HCT116 (cell line): ENCODE measurements at regions not wholly inside any gene's neighbourhood (a gene's known extent, or its start where the extent isn't known, plus 50 kb on each side); places are given as distances from the start of the nearest gene placed in this dataset.

ENCODE experiments used
- ATAC-seq: fragments of 200-7000 bp; cut with Tn5 transposase; 2 replicates; pipeline ENCODE4 v1.9.1; 2020; ENCODE audit warnings: mild to moderate bottlenecking, moderate library complexity
- BruUV-seq: library from RNA; stranded (reverse); fragments of 400-500 nt; replicated peaks from 2 replicates; lab custom pipeline; 2021; lab: Mats Ljungman, UMichigan
- CTCF ChIA-PET: fragments of 300-600 bp; sonication (Branson Sonifier 250); formaldehyde crosslinking; loops from one replicate; lab custom pipeline; 2021; ENCODE audit warnings: antibody characterized with exemption; lab: Charles Lee
- POLR2A ChIA-PET: fragments of 300-600, 350-600 bp; sonication (Branson Sonifier 250); formaldehyde crosslinking; loops from one replicate; lab custom pipeline; 2021; ENCODE audit warnings: antibody characterized with exemption; lab: Charles Lee
- RAD21 ChIA-PET, 2 experiments: fragments of 300-600 bp; sonication (Branson Sonifier 250); formaldehyde crosslinking; loops; one replicate each; lab custom pipeline; 2023; ENCODE audit warnings: low total read pairs in 2 of 2; ENCODE audit not compliant: uncharacterized antibody in 2 of 2, unreplicated experiment in 2 of 2, low non-redundant PET in 1 of 2; lab: Charles Lee
- DNase-seq: peaks from one replicate; pipeline ENCODE4 v3.0.0-alpha.2; 2010; ENCODE audit warnings: low read depth, low spot score
- H2AFZ ChIP-seq: fragments of 200-600 bp; shearing (Covaris generic), sonication (generic); 2 replicates; pipeline ENCODE4 v1.6.1; 2017; ENCODE audit warnings: low read depth, mixed run types, mixed read lengths, antibody characterized with exemption, low read length; ENCODE audit not compliant: poor library complexity, severe bottlenecking
- H3K27ac ChIP-seq: 2 replicates; pipeline ENCODE4 v1.5.1; 2012; ENCODE audit warnings: low read depth, low read length
- H3K27me3 ChIP-seq: fragments of 200-600 bp; sonication (generic); 2 replicates; pipeline ENCODE4 v1.6.1; 2016; ENCODE audit warnings: mixed run types, low read length, mixed read lengths; ENCODE audit not compliant: insufficient read depth
- H3K36me3 ChIP-seq, 2 experiments: fragments of 200-500 bp in 1 of 2; fragments of 200-600 bp in 1 of 2; sonication (Bioruptor generic) in 1 of 2; sonication (generic) in 1 of 2; 2 replicates each; pipeline versions ENCODE4 v1.5.1 to v1.6.1; 2014 to 2016; ENCODE audit warnings: low read length in 2 of 2, inconsistent platforms in 1 of 2, mixed read lengths in 1 of 2, mixed run types in 1 of 2; ENCODE audit not compliant: insufficient read depth in 2 of 2, control insufficient read depth in 1 of 2
- H3K4me1 ChIP-seq, 2 experiments: fragments of 200-600 bp in 1 of 2; sonication (generic) in 1 of 2; 2 replicates each; pipeline versions ENCODE4 v1.5.1 to v1.6.1; 2012 to 2017; ENCODE audit warnings: low read length in 2 of 2, inconsistent platforms in 1 of 2, mild to moderate bottlenecking in 1 of 2, mixed read lengths in 1 of 2, mixed run types in 1 of 2, moderate library complexity in 1 of 2; ENCODE audit not compliant: insufficient read depth in 2 of 2, control insufficient read depth in 1 of 2
- H3K4me2 ChIP-seq: fragments of 200-600 bp; sonication (generic); 2 replicates; pipeline ENCODE4 v1.6.1; 2017; ENCODE audit warnings: mixed run types, low read length, mixed read lengths
- H3K4me3 ChIP-seq, 2 experiments: fragments of 200-600 bp in 1 of 2; sonication (generic) in 1 of 2; replicated peaks in 1 of 2; 2 replicates each; pipeline ENCODE4 v1.5.1; 2011 to 2016; ENCODE audit warnings: low read length in 2 of 2, control low read depth in 1 of 2, low read depth in 1 of 2, mild to moderate bottlenecking in 1 of 2, mixed read lengths in 1 of 2, mixed run types in 1 of 2
- H3K79me2 ChIP-seq: fragments of 200-600 bp; sonication (generic); 2 replicates; pipeline ENCODE4 v1.6.1; 2017; ENCODE audit warnings: mild to moderate bottlenecking, mixed run types, low read length, moderate library complexity, mixed read lengths; ENCODE audit not compliant: insufficient read depth
- H3K9ac ChIP-seq: fragments of 200-600 bp; sonication (generic); 2 replicates; pipeline ENCODE4 v1.6.1; 2016; ENCODE audit warnings: low read length, mixed read lengths
- H3K9me2 ChIP-seq: fragments of 200-600 bp; sonication (generic), shearing (Covaris generic); 2 replicates; pipeline ENCODE4 v1.6.1; 2017; ENCODE audit warnings: mixed run types, mild to moderate bottlenecking, moderate library complexity; ENCODE audit not compliant: insufficient read depth
- H3K9me3 ChIP-seq, 2 experiments: fragments of 200-500 bp in 1 of 2; fragments of 200-600 bp in 1 of 2; sonication (Bioruptor generic) in 1 of 2; sonication (generic) in 1 of 2; 2 replicates each; pipeline ENCODE4 v1.6.1; 2014 to 2017; ENCODE audit warnings: low read length in 2 of 2, mixed read lengths in 2 of 2, inconsistent platforms in 1 of 2, low read depth in 1 of 2, mild to moderate bottlenecking in 1 of 2, mixed run types in 1 of 2, moderate library complexity in 1 of 2; ENCODE audit not compliant: control insufficient read depth in 1 of 2, insufficient read depth in 1 of 2
- H4K20me1 ChIP-seq: fragments of 200-600 bp; sonication (generic), shearing (Covaris generic); 2 replicates; pipeline ENCODE4 v1.6.1; 2017; ENCODE audit warnings: mixed run types, mild to moderate bottlenecking, moderate library complexity; ENCODE audit not compliant: insufficient read depth
- CBX3 ChIP-seq: IDR thresholded peaks from 2 replicates; pipeline ENCODE4 v1.6.1; 2012; ENCODE audit warnings: low read depth
- CEBPB ChIP-seq: IDR thresholded peaks from 2 replicates; pipeline ENCODE4 v1.6.1; 2012; ENCODE audit warnings: low read depth
- ELF1 ChIP-seq: IDR thresholded peaks from 2 replicates; pipeline ENCODE4 v1.6.1; 2012; ENCODE audit warnings: low read depth, borderline replicate concordance
- EZH2phosphoT487 ChIP-seq: fragments of 200-600 bp; IDR thresholded peaks from 2 replicates; pipeline ENCODE4 v1.6.1; 2018; ENCODE audit warnings: antibody characterized with exemption, borderline replicate concordance
- POLR2A ChIP-seq: IDR thresholded peaks from 2 replicates; pipeline ENCODE4 v1.7.0; 2011; ENCODE audit warnings: borderline replicate concordance; ENCODE audit not compliant: insufficient read depth, insufficient read length; ENCODE audit errors: extremely low read depth
- POLR2AphosphoS5 ChIP-seq: IDR thresholded peaks from 2 replicates; pipeline ENCODE4 v1.6.1; 2011; ENCODE audit warnings: mild to moderate bottlenecking, low read depth, low read length, moderate library complexity
- RAD21 ChIP-seq: IDR thresholded peaks from 2 replicates; pipeline ENCODE4 v1.6.1; 2012; ENCODE audit warnings: low read depth, mild to moderate bottlenecking
- SP1 ChIP-seq: IDR thresholded peaks from 2 replicates; pipeline ENCODE4 v1.6.1; 2012; ENCODE audit warnings: low read depth
- SRF ChIP-seq: IDR thresholded peaks from 2 replicates; pipeline ENCODE4 v1.6.1; 2012; ENCODE audit warnings: low read depth
- TCF7L2 ChIP-seq: IDR thresholded peaks from 2 replicates; pipeline ENCODE4 v1.7.0; 2011; ENCODE audit warnings: borderline replicate concordance, inconsistent platforms; ENCODE audit not compliant: insufficient read depth, insufficient read length; ENCODE audit errors: extremely low read depth
- YY1 ChIP-seq: IDR thresholded peaks from 2 replicates; pipeline ENCODE4 v1.6.1; 2011; ENCODE audit warnings: low read length, low read depth, moderate library complexity, mild to moderate bottlenecking; ENCODE audit not compliant: insufficient replicate concordance; ENCODE audit errors: extremely low read depth
- ZFX ChIP-seq: fragments of 450-650 bp; IDR thresholded peaks from 2 replicates; pipeline ENCODE4 v1.6.1; 2017
- ZNF274 ChIP-seq: fragments of 200-500 bp; sonication (Bioruptor generic); IDR thresholded peaks from 2 replicates; pipeline ENCODE4 v1.6.1; 2014; ENCODE audit warnings: mild to moderate bottlenecking, low read depth, low read length, inconsistent platforms
- intact Hi-C: fragments of 100-400 bp; cut with micrococcal nuclease; formaldehyde crosslinking; loops from 2 replicates; pipeline ENCODE4 v1.10.0; 2022
- TF ChIP-seq, protein P1 (sequence below): IDR thresholded peaks from 2 replicates; pipeline ENCODE4 v1.6.1; 2012
- TF ChIP-seq, protein P2 (sequence below): IDR thresholded peaks from 2 replicates; pipeline ENCODE4 v1.6.1; 2012; ENCODE audit warnings: low read depth
- TF ChIP-seq, protein P3 (sequence below): IDR thresholded peaks from 2 replicates; pipeline ENCODE4 v1.6.1; 2011; ENCODE audit warnings: mild to moderate bottlenecking, low read length, moderate library complexity; ENCODE audit not compliant: insufficient replicate concordance; ENCODE audit errors: extremely low read depth
- TF ChIP-seq, protein P4 (sequence below): IDR thresholded peaks from 2 replicates; pipeline ENCODE4 v1.6.1; 2012

- POLR2A ChIA-PET = no interaction called here
- H3K4me3 ChIP-seq = no peak overlapping the region
- ATAC-seq (no peak), DNase-seq (no peak)
- H3K36me3 ChIP-seq = no peaks in the 10 kb centered on the region
- no peaks in the 10 kb centered on the region for H4K20me1 ChIP-seq
- RAD21 ChIA-PET = no interaction called here
- H3K79me2 ChIP-seq = no peaks in the 10 kb centered on the region
- no peaks in the 10 kb centered on the region for H3K4me1 ChIP-seq
- intact Hi-C loops = no loop called here
- TF ChIP-seq CEBPB (no peak), EZH2phosphoT487 (no peak), SP1 (no peak), RAD21 (no peak), ZFX (no peak), TCF7L2 (no peak), CBX3 (no peak), ELF1 (no peak), POLR2AphosphoS5 (no peak), YY1 (no peak), SRF (no peak), POLR2A (no peak), ZNF274 (no peak)
- TF ChIP-seq, protein P1, sequence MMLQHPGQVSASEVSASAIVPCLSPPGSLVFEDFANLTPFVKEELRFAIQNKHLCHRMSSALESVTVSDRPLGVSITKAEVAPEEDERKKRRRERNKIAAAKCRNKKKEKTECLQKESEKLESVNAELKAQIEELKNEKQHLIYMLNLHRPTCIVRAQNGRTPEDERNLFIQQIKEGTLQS = no peak
- TF ChIP-seq, protein P2, sequence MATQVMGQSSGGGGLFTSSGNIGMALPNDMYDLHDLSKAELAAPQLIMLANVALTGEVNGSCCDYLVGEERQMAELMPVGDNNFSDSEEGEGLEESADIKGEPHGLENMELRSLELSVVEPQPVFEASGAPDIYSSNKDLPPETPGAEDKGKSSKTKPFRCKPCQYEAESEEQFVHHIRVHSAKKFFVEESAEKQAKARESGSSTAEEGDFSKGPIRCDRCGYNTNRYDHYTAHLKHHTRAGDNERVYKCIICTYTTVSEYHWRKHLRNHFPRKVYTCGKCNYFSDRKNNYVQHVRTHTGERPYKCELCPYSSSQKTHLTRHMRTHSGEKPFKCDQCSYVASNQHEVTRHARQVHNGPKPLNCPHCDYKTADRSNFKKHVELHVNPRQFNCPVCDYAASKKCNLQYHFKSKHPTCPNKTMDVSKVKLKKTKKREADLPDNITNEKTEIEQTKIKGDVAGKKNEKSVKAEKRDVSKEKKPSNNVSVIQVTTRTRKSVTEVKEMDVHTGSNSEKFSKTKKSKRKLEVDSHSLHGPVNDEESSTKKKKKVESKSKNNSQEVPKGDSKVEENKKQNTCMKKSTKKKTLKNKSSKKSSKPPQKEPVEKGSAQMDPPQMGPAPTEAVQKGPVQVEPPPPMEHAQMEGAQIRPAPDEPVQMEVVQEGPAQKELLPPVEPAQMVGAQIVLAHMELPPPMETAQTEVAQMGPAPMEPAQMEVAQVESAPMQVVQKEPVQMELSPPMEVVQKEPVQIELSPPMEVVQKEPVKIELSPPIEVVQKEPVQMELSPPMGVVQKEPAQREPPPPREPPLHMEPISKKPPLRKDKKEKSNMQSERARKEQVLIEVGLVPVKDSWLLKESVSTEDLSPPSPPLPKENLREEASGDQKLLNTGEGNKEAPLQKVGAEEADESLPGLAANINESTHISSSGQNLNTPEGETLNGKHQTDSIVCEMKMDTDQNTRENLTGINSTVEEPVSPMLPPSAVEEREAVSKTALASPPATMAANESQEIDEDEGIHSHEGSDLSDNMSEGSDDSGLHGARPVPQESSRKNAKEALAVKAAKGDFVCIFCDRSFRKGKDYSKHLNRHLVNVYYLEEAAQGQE = no peak
- TF ChIP-seq, protein P3, sequence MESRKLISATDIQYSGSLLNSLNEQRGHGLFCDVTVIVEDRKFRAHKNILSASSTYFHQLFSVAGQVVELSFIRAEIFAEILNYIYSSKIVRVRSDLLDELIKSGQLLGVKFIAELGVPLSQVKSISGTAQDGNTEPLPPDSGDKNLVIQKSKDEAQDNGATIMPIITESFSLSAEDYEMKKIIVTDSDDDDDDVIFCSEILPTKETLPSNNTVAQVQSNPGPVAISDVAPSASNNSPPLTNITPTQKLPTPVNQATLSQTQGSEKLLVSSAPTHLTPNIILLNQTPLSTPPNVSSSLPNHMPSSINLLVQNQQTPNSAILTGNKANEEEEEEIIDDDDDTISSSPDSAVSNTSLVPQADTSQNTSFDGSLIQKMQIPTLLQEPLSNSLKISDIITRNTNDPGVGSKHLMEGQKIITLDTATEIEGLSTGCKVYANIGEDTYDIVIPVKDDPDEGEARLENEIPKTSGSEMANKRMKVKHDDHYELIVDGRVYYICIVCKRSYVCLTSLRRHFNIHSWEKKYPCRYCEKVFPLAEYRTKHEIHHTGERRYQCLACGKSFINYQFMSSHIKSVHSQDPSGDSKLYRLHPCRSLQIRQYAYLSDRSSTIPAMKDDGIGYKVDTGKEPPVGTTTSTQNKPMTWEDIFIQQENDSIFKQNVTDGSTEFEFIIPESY = no peak
- TF ChIP-seq, protein P4, sequence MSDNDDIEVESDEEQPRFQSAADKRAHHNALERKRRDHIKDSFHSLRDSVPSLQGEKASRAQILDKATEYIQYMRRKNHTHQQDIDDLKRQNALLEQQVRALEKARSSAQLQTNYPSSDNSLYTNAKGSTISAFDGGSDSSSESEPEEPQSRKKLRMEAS = no peak
- no peak overlapping the region for H3K9ac ChIP-seq
- CTCF ChIA-PET = no interaction called here
- no peak overlapping the region for H3K4me2 ChIP-seq
- H3K27me3 ChIP-seq = peaks cover 10% of the 10 kb centered on the region; the same call in 1 of the 2 replicates
- no peak overlapping the region for H3K27ac ChIP-seq
- BruUV-seq = no TSS peak
- H2AFZ ChIP-seq = no peak overlapping the region
- no peaks in the 10 kb centered on the region for H3K9me2 ChIP-seq
- H3K9me3 ChIP-seq = no peaks in the 10 kb centered on the region
Measured at GRCh38 chr6:40077736-40078135, 143.5 kb upstream of the MOCS1 start.
